ENCODE measurements at regions not wholly inside any gene's neighbourhood (a gene's known extent, or its start where the extent isn't known, plus 50 kb on each side); places are given as distances from the start of the nearest gene placed in this dataset.

GRCh38 chr16:5575121-5575520, 477.5 kb upstream of the EEF2KMT start:
- TF ChIP-seq CTCF (IDR thresholded peaks at IDR 0.05; ENCODE audit: insufficient read depth, low read depth, low read length), result no peak
- no peak for DNase-seq (ENCODE audit: low read depth)
- Histone ChIP-seq H3K36me3 (ENCODE audit: control insufficient read depth, insufficient read depth, low read length) (no peaks in the 10 kb centered on the region), H3K27me3 (ENCODE audit: control insufficient read depth, insufficient read depth, low read length) (no peaks in the 10 kb centered on the region), H3K4me3 (ENCODE audit: low read depth, low read length) (no peak overlapping the region)
- ChIA-PET POLR2A (no interaction called here), CTCF (no interaction called here)

DNA sequence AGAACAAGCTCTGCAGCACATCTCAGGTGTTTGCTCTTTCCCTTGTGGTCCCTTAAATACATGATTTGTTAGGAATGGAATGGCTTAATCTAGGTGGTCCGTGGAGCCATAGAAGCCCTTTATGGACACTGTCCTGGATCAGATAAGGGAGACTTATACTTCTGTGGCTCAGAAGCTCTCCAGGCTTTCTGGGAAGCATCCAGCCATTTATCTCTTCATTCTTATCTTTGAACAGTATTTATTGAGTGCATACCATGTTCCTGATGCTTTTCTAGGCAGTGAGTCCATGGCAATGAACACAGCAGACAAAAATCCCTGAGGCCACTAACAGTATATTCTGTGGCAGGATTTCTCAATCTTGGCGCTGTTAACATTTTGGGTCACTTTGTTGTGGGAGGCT, 474.5 kb upstream of the EEF2KMT start:
- ChIA-PET POLR2A (no interaction called here), CTCF (no interaction called here)
- no peak for DNase-seq (ENCODE audit: low read depth)

DNA sequence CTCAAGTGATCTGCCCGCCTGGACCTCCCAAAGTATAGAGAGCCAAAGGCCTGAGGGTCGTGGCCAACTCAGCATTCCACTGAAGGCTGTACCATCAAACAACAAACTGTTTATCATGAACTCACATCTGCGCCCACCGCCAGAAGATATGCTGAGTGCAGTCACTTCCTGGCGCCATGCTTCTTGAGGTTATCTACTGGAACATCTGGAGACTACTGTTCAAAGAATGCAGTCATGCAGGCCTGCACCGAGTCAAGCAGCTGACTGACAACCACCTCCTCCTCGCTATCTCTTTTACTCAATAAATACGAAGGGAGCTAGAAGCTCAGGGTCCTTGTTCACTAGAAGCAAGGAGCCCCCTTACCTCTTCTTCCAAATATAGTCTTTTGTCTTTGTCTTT, 473.9 kb upstream of the EEF2KMT start:
- DNase-seq (ENCODE audit: low read depth), result no peak
- TF ChIP-seq CTCF (IDR thresholded peaks at IDR 0.05; ENCODE audit: insufficient read depth, low read depth, low read length), result no peak
- Histone ChIP-seq H3K27me3 (ENCODE audit: control insufficient read depth, insufficient read depth, low read length) (no peaks in the 10 kb centered on the region), H3K36me3 (ENCODE audit: control insufficient read depth, insufficient read depth, low read length) (no peaks in the 10 kb centered on the region), H3K4me3 (ENCODE audit: low read depth, low read length) (no peak overlapping the region)
- ChIA-PET POLR2A (no interaction called here), CTCF (no interaction called here)

More for the DNA sequence above, 474.5 kb upstream of the EEF2KMT start:
- Histone ChIP-seq H3K27me3 (ENCODE audit: control insufficient read depth, insufficient read depth, low read length) (no peaks in the 10 kb centered on the region), H3K4me3 (ENCODE audit: low read depth, low read length) (no peak overlapping the region), H3K36me3 (ENCODE audit: control insufficient read depth, insufficient read depth, low read length) (no peaks in the 10 kb centered on the region)
- no peak for TF ChIP-seq CTCF (IDR thresholded peaks at IDR 0.05; ENCODE audit: insufficient read depth, low read depth, low read length)

- DNase-seq (ENCODE audit: low read depth), result no peak
- CTCF ChIA-PET, result no interaction called here
- TF ChIP-seq CTCF (IDR thresholded peaks at IDR 0.05; ENCODE audit: insufficient read depth, low read depth, low read length), result no peak
- Histone ChIP-seq H3K27me3 (ENCODE audit: control insufficient read depth, insufficient read depth, low read length) (no peaks in the 10 kb centered on the region), H3K36me3 (ENCODE audit: control insufficient read depth, insufficient read depth, low read length) (no peaks in the 10 kb centered on the region), H3K4me3 (ENCODE audit: low read depth, low read length) (no peak overlapping the region)
- POLR2A ChIA-PET, result no interaction called here
These were observed 464.2 kb upstream of the EEF2KMT start for GRCh38 chr16:5561800-5562199.

- DNase-seq (ENCODE audit: low read depth), result no peak
- no peaks in the 10 kb centered on the region for H3K27me3 ChIP-seq (ENCODE audit: control insufficient read depth, insufficient read depth, low read length)
- CTCF ChIA-PET, result no interaction called here
These were observed 462.5 kb upstream of the EEF2KMT start for GRCh38 chr16:5560084-5560483.

More at GRCh38 chr16:5560084-5560483, 462.5 kb upstream of the EEF2KMT start:
- H3K36me3 ChIP-seq (ENCODE audit: control insufficient read depth, insufficient read depth, low read length), result no peaks in the 10 kb centered on the region
- TF ChIP-seq CTCF (IDR thresholded peaks at IDR 0.05; ENCODE audit: insufficient read depth, low read depth, low read length), result no peak
- no peak overlapping the region for H3K4me3 ChIP-seq (ENCODE audit: low read depth, low read length)
- POLR2A ChIA-PET, result no interaction called here
